DOHH2 (cell line): ENCODE measurements at regions not wholly inside any gene's neighbourhood (a gene's known extent, or its start where the extent isn't known, plus 50 kb on each side); places are given as distances from the start of the nearest gene placed in this dataset.

ENCODE experiments used
- CTCF ChIP-seq: fragments of 200-600 bp; sonication (generic); IDR thresholded peaks from one replicate; pipeline ENCODE4 v1.5.1; 2014; ENCODE audit warnings: antibody characterized with exemption, mild to moderate bottlenecking, low read depth, low read length; ENCODE audit not compliant: poor library complexity, severe bottlenecking
- EZH2phosphoT487 ChIP-seq: fragments of 200-600 bp; sonication (generic); IDR thresholded peaks from 2 replicates; pipeline ENCODE4 v1.6.1; 2017; ENCODE audit warnings: borderline replicate concordance, mild to moderate bottlenecking, antibody characterized with exemption, low read length, moderate library complexity, mixed read lengths

- TF ChIP-seq CTCF (no peak), EZH2phosphoT487 (no peak)
Observed at GRCh38 chr2:167543721-167544120, 655.4 kb downstream of the XIRP2 start.
